ENCODE measurements at regions not wholly inside any gene's neighbourhood (a gene's known extent, or its start where the extent isn't known, plus 50 kb on each side); places are given as distances from the start of the nearest gene placed in this dataset.

DNA sequence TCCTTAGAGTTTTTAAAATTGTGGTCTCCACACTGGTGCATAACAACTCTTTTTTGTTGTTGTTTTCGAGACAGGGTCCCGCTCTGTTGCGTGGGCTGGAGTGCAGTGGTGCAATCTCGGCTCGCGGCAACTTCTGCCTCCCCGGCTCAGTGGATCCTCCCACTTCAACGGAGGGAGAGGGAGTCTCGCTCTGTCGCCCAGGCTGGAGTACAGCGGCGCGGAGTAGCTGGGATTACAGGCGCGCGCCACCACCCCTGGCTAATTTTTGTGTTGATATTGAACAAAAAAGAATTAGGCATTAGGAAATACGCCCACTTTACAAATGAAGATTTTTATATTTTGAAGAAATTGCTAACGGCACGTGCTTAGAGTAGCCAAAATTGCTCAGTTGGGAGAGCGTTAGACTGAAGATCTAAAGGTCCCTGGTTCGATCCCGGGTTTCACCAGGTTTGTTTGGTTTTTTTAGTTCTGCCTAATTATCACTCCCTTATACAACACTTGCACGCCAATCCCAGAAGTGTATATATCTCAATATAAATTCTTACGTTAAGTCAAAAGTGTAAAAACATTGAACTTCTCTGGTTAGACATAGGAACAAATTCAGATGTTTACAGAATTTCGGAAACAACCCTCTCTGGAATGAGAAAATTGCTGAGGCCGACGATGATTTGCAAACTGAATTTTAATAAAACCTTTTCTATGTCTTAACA lies 159.6 kb downstream of the TRIM27 start:
- TF ChIP-seq, protein P1, sequence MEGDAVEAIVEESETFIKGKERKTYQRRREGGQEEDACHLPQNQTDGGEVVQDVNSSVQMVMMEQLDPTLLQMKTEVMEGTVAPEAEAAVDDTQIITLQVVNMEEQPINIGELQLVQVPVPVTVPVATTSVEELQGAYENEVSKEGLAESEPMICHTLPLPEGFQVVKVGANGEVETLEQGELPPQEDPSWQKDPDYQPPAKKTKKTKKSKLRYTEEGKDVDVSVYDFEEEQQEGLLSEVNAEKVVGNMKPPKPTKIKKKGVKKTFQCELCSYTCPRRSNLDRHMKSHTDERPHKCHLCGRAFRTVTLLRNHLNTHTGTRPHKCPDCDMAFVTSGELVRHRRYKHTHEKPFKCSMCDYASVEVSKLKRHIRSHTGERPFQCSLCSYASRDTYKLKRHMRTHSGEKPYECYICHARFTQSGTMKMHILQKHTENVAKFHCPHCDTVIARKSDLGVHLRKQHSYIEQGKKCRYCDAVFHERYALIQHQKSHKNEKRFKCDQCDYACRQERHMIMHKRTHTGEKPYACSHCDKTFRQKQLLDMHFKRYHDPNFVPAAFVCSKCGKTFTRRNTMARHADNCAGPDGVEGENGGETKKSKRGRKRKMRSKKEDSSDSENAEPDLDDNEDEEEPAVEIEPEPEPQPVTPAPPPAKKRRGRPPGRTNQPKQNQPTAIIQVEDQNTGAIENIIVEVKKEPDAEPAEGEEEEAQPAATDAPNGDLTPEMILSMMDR (IDR thresholded peaks at IDR 0.05), result no peak
- no peak for TF ChIP-seq POLR2A (IDR thresholded peaks at IDR 0.05)
